Activated CD8-positive, alpha-beta memory T cell treated with anti-CD3 and anti-CD28 coated beads, Interleukin-2, amount 10 ng/mL, durations not matched to agents 7 days and 5 days (primary cell): ENCODE measurements at regions not wholly inside any gene's neighbourhood (a gene's known extent, or its start where the extent isn't known, plus 50 kb on each side); places are given as distances from the start of the nearest gene placed in this dataset.

Experiments used
- ATAC-seq: fragments of 150-1000 bp; cut with Tn5 transposase; one replicate; pipeline ENCODE4 v1.10.0; 2021; ENCODE audit warnings: moderate library complexity
- CTCF ChIA-PET: fragments of 350-600 bp; sonication (Branson Sonifier 250); formaldehyde crosslinking; loops from one replicate; lab custom pipeline; 2021; ENCODE audit warnings: antibody characterized with exemption; lab: Charles Lee
- DNase-seq: peaks from one replicate; pipeline ENCODE4 v3.0.0-alpha.2; 2020
- H3K27ac Mint-ChIP-seq: one replicate; pipeline ENCODE4 v1.8.0; 2021; ENCODE audit warnings: mild to moderate bottlenecking, mixed read lengths
- H3K27me3 Mint-ChIP-seq: one replicate; pipeline ENCODE4 v1.8.0; 2021; ENCODE audit warnings: mixed read lengths
- H3K36me3 Mint-ChIP-seq: one replicate; pipeline ENCODE4 v1.8.0; 2021; ENCODE audit warnings: mild to moderate bottlenecking, mixed read lengths
- H3K4me1 Mint-ChIP-seq: one replicate; pipeline ENCODE4 v1.8.0; 2021; ENCODE audit warnings: mixed read lengths
- H3K4me3 Mint-ChIP-seq: one replicate; pipeline ENCODE4 v1.8.0; 2021; ENCODE audit warnings: mild to moderate bottlenecking, moderate library complexity, mixed read lengths
- H3K9me3 Mint-ChIP-seq: one replicate; pipeline ENCODE4 v1.8.0; 2022; ENCODE audit warnings: low read depth, mixed read lengths

GRCh38 chr1:60225486-60225885, 151.9 kb upstream of the C1orf87 start:
- ATAC-seq: no peak
- DNase-seq: no peak
- no peaks in the 10 kb centered on the region for H3K4me1 Mint-ChIP-seq
- H3K4me3 Mint-ChIP-seq: no peak overlapping the region
- no peaks in the 10 kb centered on the region for H3K36me3 Mint-ChIP-seq
- no peaks in the 10 kb centered on the region for H3K9me3 Mint-ChIP-seq
- H3K27me3 Mint-ChIP-seq: no peaks in the 10 kb centered on the region
- CTCF ChIA-PET: no interaction called here
- no peak overlapping the region for H3K27ac Mint-ChIP-seq

GRCh38 chr1:60224523-60224922, 151.0 kb upstream of the C1orf87 start:
- DNase-seq (no peak), ATAC-seq (no peak)
- H3K27ac Mint-ChIP-seq: no peak overlapping the region
- no peaks in the 10 kb centered on the region for H3K9me3 Mint-ChIP-seq
- H3K4me3 Mint-ChIP-seq: no peak overlapping the region
- no peaks in the 10 kb centered on the region for H3K36me3 Mint-ChIP-seq
- CTCF ChIA-PET: no interaction called here
- H3K27me3 Mint-ChIP-seq: no peaks in the 10 kb centered on the region
- no peaks in the 10 kb centered on the region for H3K4me1 Mint-ChIP-seq

GRCh38 chr1:60223158-60223557, 149.6 kb upstream of the C1orf87 start:
- Mint-ChIP-seq H3K27me3 (no peaks in the 10 kb centered on the region), H3K27ac (no peak overlapping the region), H3K4me1 (no peaks in the 10 kb centered on the region), H3K4me3 (no peak overlapping the region), H3K36me3 (no peaks in the 10 kb centered on the region), H3K9me3 (no peaks in the 10 kb centered on the region)
- DNase-seq (no peak), ATAC-seq (no peak)
- CTCF ChIA-PET: no interaction called here

GRCh38 chr1:60222360-60223115, 149.0 kb upstream of the C1orf87 start:
- no peak for ATAC-seq
- no peaks in the 10 kb centered on the region for H3K9me3 Mint-ChIP-seq
- CTCF ChIA-PET: no interaction called here
- no peaks in the 10 kb centered on the region for H3K4me1 Mint-ChIP-seq
- H3K36me3 Mint-ChIP-seq: no peaks in the 10 kb centered on the region
- no peak overlapping the region for H3K27ac Mint-ChIP-seq
- no peaks in the 10 kb centered on the region for H3K27me3 Mint-ChIP-seq
- DNase-seq: no peak
- no peak overlapping the region for H3K4me3 Mint-ChIP-seq

- peaks cover 3% of the 10 kb centered on the region for H3K9me3 Mint-ChIP-seq
- no peak overlapping the region for H3K27ac Mint-ChIP-seq
- ATAC-seq (no peak), DNase-seq (no peak)
- no peaks in the 10 kb centered on the region for H3K4me1 Mint-ChIP-seq
- no peaks in the 10 kb centered on the region for H3K27me3 Mint-ChIP-seq
- CTCF ChIA-PET: no interaction called here
- no peaks in the 10 kb centered on the region for H3K36me3 Mint-ChIP-seq
- H3K4me3 Mint-ChIP-seq: no peak overlapping the region
These were observed 139.7 kb upstream of the C1orf87 start for GRCh38 chr1:60213253-60213652.

- Mint-ChIP-seq H3K9me3 (no peaks in the 10 kb centered on the region), H3K4me1 (no peaks in the 10 kb centered on the region), H3K36me3 (no peaks in the 10 kb centered on the region), H3K27ac (no peak overlapping the region), H3K4me3 (no peak overlapping the region), H3K27me3 (no peaks in the 10 kb centered on the region)
- ATAC-seq (no peak), DNase-seq (no peak)
- CTCF ChIA-PET: no interaction called here
These were observed 122.5 kb upstream of the C1orf87 start for GRCh38 chr1:60196026-60196425.

- DNase-seq: no peak
- H3K36me3 Mint-ChIP-seq: no peaks in the 10 kb centered on the region
- no peaks in the 10 kb centered on the region for H3K27me3 Mint-ChIP-seq
- H3K4me1 Mint-ChIP-seq: no peaks in the 10 kb centered on the region
- CTCF ChIA-PET: no interaction called here
- H3K9me3 Mint-ChIP-seq: peaks cover 10% of the 10 kb centered on the region
- ATAC-seq: no peak
- no peak overlapping the region for H3K4me3 Mint-ChIP-seq
- no peak overlapping the region for H3K27ac Mint-ChIP-seq
These were observed 112.1 kb upstream of the C1orf87 start for GRCh38 chr1:60185684-60186083.

- H3K4me1 Mint-ChIP-seq: no peaks in the 10 kb centered on the region
- peaks cover 10% of the 10 kb centered on the region for H3K9me3 Mint-ChIP-seq
- H3K36me3 Mint-ChIP-seq: no peaks in the 10 kb centered on the region
- ATAC-seq: no peak
- CTCF ChIA-PET: no interaction called here
- no peak overlapping the region for H3K27ac Mint-ChIP-seq
- H3K4me3 Mint-ChIP-seq: no peak overlapping the region
- DNase-seq: no peak
- H3K27me3 Mint-ChIP-seq: no peaks in the 10 kb centered on the region
These were observed 111.0 kb upstream of the C1orf87 start for GRCh38 chr1:60184521-60184920.

- no peaks in the 10 kb centered on the region for H3K4me1 Mint-ChIP-seq
- no peak overlapping the region for H3K4me3 Mint-ChIP-seq
- H3K27ac Mint-ChIP-seq: no peak overlapping the region
- DNase-seq (no peak), ATAC-seq (no peak)
- no peaks in the 10 kb centered on the region for H3K9me3 Mint-ChIP-seq
- CTCF ChIA-PET: no interaction called here
- H3K27me3 Mint-ChIP-seq: no peaks in the 10 kb centered on the region
- no peaks in the 10 kb centered on the region for H3K36me3 Mint-ChIP-seq
These were observed 100.3 kb upstream of the C1orf87 start for GRCh38 chr1:60173729-60174505.

- CTCF ChIA-PET: no interaction called here
- H3K36me3 Mint-ChIP-seq: no peaks in the 10 kb centered on the region
- H3K27me3 Mint-ChIP-seq: no peaks in the 10 kb centered on the region
These were observed 99.4 kb upstream of the C1orf87 start for GRCh38 chr1:60173006-60173405.

GRCh38 chr1:60171801-60172200, 98.2 kb upstream of the C1orf87 start:
- CTCF ChIA-PET: no interaction called here
- Mint-ChIP-seq H3K9me3 (no peaks in the 10 kb centered on the region), H3K36me3 (no peaks in the 10 kb centered on the region), H3K27ac (no peak overlapping the region), H3K4me1 (no peaks in the 10 kb centered on the region), H3K27me3 (no peaks in the 10 kb centered on the region), H3K4me3 (no peak overlapping the region)
- ATAC-seq (no peak), DNase-seq (no peak)

More at GRCh38 chr1:60173006-60173405, 99.4 kb upstream of the C1orf87 start:
- no peak overlapping the region for H3K27ac Mint-ChIP-seq
- no peaks in the 10 kb centered on the region for H3K9me3 Mint-ChIP-seq
- ATAC-seq (no peak), DNase-seq (no peak)
- H3K4me1 Mint-ChIP-seq: no peaks in the 10 kb centered on the region
- H3K4me3 Mint-ChIP-seq: no peak overlapping the region

- Mint-ChIP-seq H3K36me3 (no peaks in the 10 kb centered on the region), H3K9me3 (no peaks in the 10 kb centered on the region), H3K27me3 (no peaks in the 10 kb centered on the region), H3K4me3 (no peak overlapping the region), H3K27ac (no peak overlapping the region), H3K4me1 (no peaks in the 10 kb centered on the region)
- CTCF ChIA-PET: no interaction called here
- DNase-seq (no peak), ATAC-seq (no peak)
These were observed 97.1 kb upstream of the C1orf87 start for GRCh38 chr1:60170709-60171108.

- DNase-seq: no peak
- no peaks in the 10 kb centered on the region for H3K4me1 Mint-ChIP-seq
- H3K9me3 Mint-ChIP-seq: no peaks in the 10 kb centered on the region
- ATAC-seq: no peak
- no peak overlapping the region for H3K4me3 Mint-ChIP-seq
- no peaks in the 10 kb centered on the region for H3K36me3 Mint-ChIP-seq
- H3K27ac Mint-ChIP-seq: no peak overlapping the region
- no peaks in the 10 kb centered on the region for H3K27me3 Mint-ChIP-seq
- CTCF ChIA-PET: no interaction called here
These were observed 95.6 kb upstream of the C1orf87 start for GRCh38 chr1:60169206-60169605.

- CTCF ChIA-PET: no interaction called here
- no peaks in the 10 kb centered on the region for H3K27me3 Mint-ChIP-seq
- no peak for DNase-seq
- no peak overlapping the region for H3K27ac Mint-ChIP-seq
- ATAC-seq: no peak
- H3K9me3 Mint-ChIP-seq: no peaks in the 10 kb centered on the region
- H3K4me1 Mint-ChIP-seq: no peaks in the 10 kb centered on the region
- H3K4me3 Mint-ChIP-seq: no peak overlapping the region
- H3K36me3 Mint-ChIP-seq: no peaks in the 10 kb centered on the region
These were observed 89.4 kb upstream of the C1orf87 start for GRCh38 chr1:60162936-60163335.
